ENCODE measurements at regions not wholly inside any gene's neighbourhood (a gene's known extent, or its start where the extent isn't known, plus 50 kb on each side); places are given as distances from the start of the nearest gene placed in this dataset.

GRCh38 chr2:147711031-147711430, 133.8 kb upstream of the ACVR2A start:
- DNase-seq (ENCODE audit: low read depth, low spot score), result no peak

- no peak for DNase-seq (ENCODE audit: low read depth, low spot score)
These were observed 135.2 kb upstream of the ACVR2A start for GRCh38 chr2:147709655-147710054.

GRCh38 chr2:147703171-147703570, 141.7 kb upstream of the ACVR2A start:
- no peak for DNase-seq (ENCODE audit: low read depth, low spot score)

DNA sequence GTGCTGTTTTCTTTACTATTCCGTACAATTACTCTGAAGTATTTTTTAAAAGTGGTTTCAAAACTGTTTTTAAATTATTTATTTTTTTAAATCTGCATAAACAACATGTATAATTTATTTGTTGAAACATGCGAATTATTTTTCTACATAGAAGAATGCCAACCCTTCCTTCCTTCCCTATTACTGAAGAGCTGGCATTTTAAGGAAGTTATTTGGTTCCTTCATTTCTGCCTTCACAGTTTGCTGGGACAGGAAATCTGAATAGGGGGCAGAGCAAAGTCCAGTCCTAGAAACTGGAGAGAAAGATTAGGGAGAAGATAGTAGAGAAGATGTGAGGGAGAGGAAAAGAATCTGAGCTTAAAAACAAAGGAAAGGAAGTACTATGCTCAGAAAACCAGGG, 146.7 kb upstream of the ACVR2A start:
- no peak for DNase-seq (ENCODE audit: low read depth, low spot score)

GRCh38 chr2:147696426-147696825, 148.4 kb upstream of the ACVR2A start:
- no peak for DNase-seq (ENCODE audit: low read depth, low spot score)

GRCh38 chr2:147689220-147689909, 155.5 kb upstream of the ACVR2A start:
- DNase-seq (ENCODE audit: low read depth, low spot score), result no peak

- DNase-seq (ENCODE audit: low read depth, low spot score), result no peak
These were observed 156.6 kb upstream of the ACVR2A start for GRCh38 chr2:147688242-147688641.

- no peak for DNase-seq (ENCODE audit: low read depth, low spot score)
These were observed 158.5 kb upstream of the ACVR2A start for GRCh38 chr2:147686365-147686764.

- no peak for DNase-seq (ENCODE audit: low read depth, low spot score)
These were observed 159.9 kb upstream of the ACVR2A start for GRCh38 chr2:147684903-147685302.

- DNase-seq (ENCODE audit: low read depth, low spot score), result no peak
These were observed 161.4 kb upstream of the ACVR2A start for GRCh38 chr2:147683380-147683779.

GRCh38 chr2:147681093-147681492, 163.7 kb upstream of the ACVR2A start:
- no peak for DNase-seq (ENCODE audit: low read depth, low spot score)

GRCh38 chr2:147679955-147680531, 164.8 kb upstream of the ACVR2A start:
- DNase-seq (ENCODE audit: low read depth, low spot score), result no peak

- no peak for DNase-seq (ENCODE audit: low read depth, low spot score)
These were observed 165.5 kb upstream of the ACVR2A start for GRCh38 chr2:147679191-147679954.

DNA sequence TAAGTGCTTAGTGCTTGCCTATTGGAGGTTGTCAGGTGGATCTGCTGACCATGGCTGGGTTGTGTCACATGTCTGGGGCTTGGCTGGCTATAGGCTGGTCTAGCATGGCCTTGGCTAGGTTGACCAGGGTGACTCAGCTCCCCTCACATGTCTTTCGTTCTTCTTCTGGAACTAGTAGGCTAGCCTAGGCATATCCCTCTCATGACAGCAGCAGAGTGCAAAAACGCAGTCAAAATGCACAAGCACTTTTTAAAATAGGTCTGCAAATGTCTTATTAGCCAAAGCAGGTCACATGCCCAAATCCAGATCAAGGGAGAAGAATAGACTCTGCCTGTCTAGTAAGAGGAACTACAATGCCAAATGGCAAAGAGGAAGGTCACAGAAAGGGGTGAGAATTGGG, 179.7 kb upstream of the ACVR2A start:
- DNase-seq (ENCODE audit: low read depth, low spot score), result no peak

DNA sequence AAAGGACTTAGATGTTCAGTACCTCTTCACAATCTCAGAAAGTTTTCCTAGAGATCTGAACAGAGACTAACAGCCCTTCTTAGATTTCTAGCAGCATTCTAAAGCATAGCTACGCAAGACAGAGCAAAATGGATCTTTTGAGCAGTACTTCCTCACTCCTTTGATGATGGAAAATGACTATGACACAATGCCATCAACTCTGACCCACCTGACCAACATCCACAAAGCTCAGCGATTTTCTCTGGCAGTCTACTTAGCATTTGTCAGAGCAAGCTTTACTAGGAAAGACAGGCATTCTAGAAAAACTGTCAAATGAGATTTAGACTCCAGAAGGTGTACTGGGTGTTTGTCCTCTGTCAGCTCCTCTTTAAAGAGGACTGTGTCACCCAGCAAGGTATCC, 180.9 kb upstream of the ACVR2A start:
- DNase-seq (ENCODE audit: low read depth, low spot score), result no peak

- DNase-seq (ENCODE audit: low read depth, low spot score), result no peak
These were observed 181.5 kb upstream of the ACVR2A start for GRCh38 chr2:147663153-147663961.

GRCh38 chr2:147662221-147662620, 182.6 kb upstream of the ACVR2A start:
- no peak for DNase-seq (ENCODE audit: low read depth, low spot score)

GRCh38 chr2:147660680-147661079, 184.1 kb upstream of the ACVR2A start:
- DNase-seq (ENCODE audit: low read depth, low spot score), result no peak

DNA sequence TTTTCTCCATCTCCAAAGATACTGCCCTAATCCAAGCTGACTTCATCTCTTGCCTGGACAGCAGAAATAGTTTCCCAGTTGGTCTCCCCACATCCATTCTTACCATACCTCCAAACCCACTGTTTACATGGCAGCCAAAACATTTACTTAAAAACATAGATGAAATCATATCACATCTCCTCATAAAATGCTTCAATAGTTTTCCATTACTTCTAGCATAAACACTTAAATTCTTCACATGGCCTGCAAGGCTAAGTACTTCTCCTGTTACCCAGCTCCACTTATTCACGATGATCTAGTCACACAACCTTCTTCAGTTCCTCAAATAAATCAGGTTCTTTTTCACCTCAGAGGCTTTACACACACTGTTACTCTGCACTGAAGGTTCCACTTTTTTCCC, 185.8 kb upstream of the ACVR2A start:
- no peak for DNase-seq (ENCODE audit: low read depth, low spot score)

GRCh38 chr2:147657086-147658000, 187.5 kb upstream of the ACVR2A start:
- no peak for DNase-seq (ENCODE audit: low read depth, low spot score)

DNA sequence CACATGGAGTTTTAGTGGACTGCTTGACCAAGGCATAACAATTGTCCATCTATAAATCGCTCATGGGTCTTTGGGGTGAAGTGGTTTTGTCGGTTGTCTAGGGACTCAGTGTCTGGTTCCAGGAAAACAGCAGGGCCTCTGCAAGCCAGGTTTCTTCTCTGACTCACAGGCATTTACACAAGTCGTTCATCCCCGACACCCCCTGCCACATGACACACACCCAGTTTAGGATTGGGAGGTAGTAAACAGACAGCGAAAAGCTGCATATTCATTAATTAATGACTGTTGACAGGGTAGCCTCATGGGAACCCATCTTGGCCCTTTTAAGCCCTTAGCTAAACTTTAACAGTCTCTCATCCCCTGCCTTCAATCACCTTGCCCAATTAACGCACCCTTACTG, 194.8 kb upstream of the ACVR2A start:
- no peak for DNase-seq (ENCODE audit: low read depth, low spot score)
